OCI-LY3 (cell line): ENCODE measurements at regions not wholly inside any gene's neighbourhood (a gene's known extent, or its start where the extent isn't known, plus 50 kb on each side); places are given as distances from the start of the nearest gene placed in this dataset.

Experiments used
- H2AFZ ChIP-seq: fragments of 200-600, 300-600 bp; shearing (Covaris generic); 2 replicates; pipeline ENCODE4 v1.6.0; 2014; ENCODE audit warnings: antibody characterized with exemption, low read depth, low read length
- H3K27ac ChIP-seq: fragments of 200-600, 300-600 bp; sonication (generic); 2 replicates; pipeline ENCODE4 v1.5.1; 2014; ENCODE audit warnings: mild to moderate bottlenecking, low read length, moderate library complexity, mixed read lengths
- H3K27me3 ChIP-seq: fragments of 200-600, 300-600 bp; sonication (generic); 2 replicates; pipeline ENCODE4 v1.6.1; 2014; ENCODE audit warnings: low read depth, low read length, mixed read lengths
- H3K36me3 ChIP-seq: fragments of 200-600, 300-600 bp; sonication (generic); replicated peaks from 2 replicates; pipeline ENCODE3; 2014; ENCODE audit warnings: low read depth, low read length, mixed read lengths
- H3K4me1 ChIP-seq: fragments of 300-600, 200-600 bp; sonication (generic); 2 replicates; pipeline ENCODE4 v1.6.1; 2014; ENCODE audit warnings: low read length, mixed read lengths
- H3K4me2 ChIP-seq: fragments of 200-600, 300-600 bp; sonication (generic); 2 replicates; pipeline ENCODE4 v1.6.1; 2014; ENCODE audit warnings: low read length, mixed read lengths
- H3K4me3 ChIP-seq: fragments of 300-600, 200-600 bp; sonication (generic); 2 replicates; pipeline ENCODE4 v1.5.1; 2014; ENCODE audit warnings: antibody characterized with exemption, mild to moderate bottlenecking, low read length, moderate library complexity
- H3K79me2 ChIP-seq: fragments of 300-600, 200-600 bp; shearing (Covaris generic); 2 replicates; pipeline ENCODE4 v1.6.1; 2014; ENCODE audit warnings: mild to moderate bottlenecking, low read length, mixed read lengths
- H3K9ac ChIP-seq: fragments of 300-600, 200-600 bp; shearing (Covaris generic); 2 replicates; pipeline ENCODE4 v1.6.0; 2014; ENCODE audit warnings: mild to moderate bottlenecking, low read length, moderate library complexity
- H3K9me3 ChIP-seq: fragments of 200-600, 300-600 bp; shearing (Covaris generic); 2 replicates; pipeline ENCODE4 v1.6.1; 2014; ENCODE audit warnings: low read length, mixed read lengths; ENCODE audit not compliant: insufficient read depth
- H4K20me1 ChIP-seq: fragments of 200-600, 300-600 bp; sonication (generic); 2 replicates; pipeline ENCODE4 v1.6.1; 2016; ENCODE audit warnings: low read length, mixed read lengths; ENCODE audit not compliant: insufficient read depth
- CTCF ChIP-seq: fragments of 200-600, 300-600 bp; sonication (generic); IDR thresholded peaks from 2 replicates; pipeline ENCODE4 v1.5.1; 2014; ENCODE audit warnings: antibody characterized with exemption, low read length, low read depth
- EZH2phosphoT487 ChIP-seq: fragments of 200-600 bp; shearing (Covaris generic); IDR thresholded peaks from 2 replicates; pipeline ENCODE4 v1.6.1; 2018; ENCODE audit warnings: antibody characterized with exemption, mixed run types, low read depth

DNA sequence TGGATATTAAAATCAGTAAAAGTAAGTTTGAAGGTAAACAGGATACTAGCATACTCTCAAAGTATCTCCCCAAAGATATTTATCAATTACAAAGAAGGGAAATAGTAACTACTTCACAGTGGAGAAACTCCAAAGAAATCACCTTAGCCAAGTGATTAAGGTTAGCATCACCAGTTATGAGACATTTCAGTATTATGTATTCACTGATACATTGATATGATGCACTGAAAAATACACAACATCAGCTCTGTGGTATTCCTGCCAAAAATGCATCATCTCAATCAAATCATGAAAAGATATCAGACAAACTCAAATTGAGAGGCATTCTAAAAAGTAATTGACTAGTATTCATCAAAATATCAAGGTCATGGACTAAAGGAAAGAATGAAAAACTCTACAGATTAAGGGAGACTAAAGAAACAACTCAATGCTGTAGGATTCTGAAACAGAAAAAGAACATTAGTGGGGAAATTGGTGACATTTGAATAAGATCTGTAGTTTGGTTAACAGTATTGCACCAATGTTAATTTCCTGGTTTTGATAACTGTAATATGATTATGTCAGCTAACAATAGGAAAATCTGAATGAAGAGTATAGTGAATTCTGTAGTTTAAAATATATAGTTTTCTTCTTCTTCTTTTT, 215.4 kb downstream of the UACA start:
- H4K20me1 ChIP-seq, result no peaks in the 10 kb centered on the region
- no peak overlapping the region for H3K4me3 ChIP-seq
- H3K4me1 ChIP-seq, result no peaks in the 10 kb centered on the region
- no peaks in the 10 kb centered on the region for H3K9me3 ChIP-seq
- H3K9ac ChIP-seq, result no peak overlapping the region
- no peak for TF ChIP-seq EZH2phosphoT487
- TF ChIP-seq CTCF, result no peak
- no peaks in the 10 kb centered on the region for H3K79me2 ChIP-seq
- H3K4me2 ChIP-seq, result no peak overlapping the region
- peaks cover 22% of the 10 kb centered on the region for H3K27me3 ChIP-seq
- H3K36me3 ChIP-seq, result no peaks in the 10 kb centered on the region
- no peak overlapping the region for H3K27ac ChIP-seq
- H2AFZ ChIP-seq, result no peak overlapping the region

DNA sequence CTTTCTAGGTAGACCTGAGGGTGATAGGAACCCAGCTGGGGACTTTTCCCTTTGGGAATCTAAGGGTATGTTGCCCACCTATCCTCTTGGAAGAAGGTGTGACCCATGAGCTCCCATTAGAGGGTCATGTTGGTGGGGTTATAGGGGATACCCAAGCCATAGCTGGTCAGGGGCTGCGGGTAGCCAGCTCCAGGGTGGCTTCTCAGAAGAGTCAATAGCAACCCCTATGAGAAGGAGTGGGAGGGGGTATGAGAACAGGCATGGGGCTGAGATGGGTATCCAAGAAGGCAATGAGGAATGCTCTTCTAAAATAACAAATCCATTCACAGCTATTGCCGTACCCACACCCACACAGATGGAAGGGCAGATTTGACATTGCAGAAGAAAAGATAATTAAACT, 217.8 kb downstream of the UACA start:
- Histone ChIP-seq H2AFZ (no peak overlapping the region), H4K20me1 (no peaks in the 10 kb centered on the region), H3K79me2 (no peaks in the 10 kb centered on the region), H3K4me3 (no peak overlapping the region), H3K4me2 (no peak overlapping the region), H3K27me3 (peaks cover 34% of the 10 kb centered on the region), H3K27ac (no peak overlapping the region), H3K4me1 (no peaks in the 10 kb centered on the region), H3K9ac (no peak overlapping the region), H3K36me3 (no peaks in the 10 kb centered on the region), H3K9me3 (no peaks in the 10 kb centered on the region)
- TF ChIP-seq CTCF (no peak), EZH2phosphoT487 (no peak)

DNA sequence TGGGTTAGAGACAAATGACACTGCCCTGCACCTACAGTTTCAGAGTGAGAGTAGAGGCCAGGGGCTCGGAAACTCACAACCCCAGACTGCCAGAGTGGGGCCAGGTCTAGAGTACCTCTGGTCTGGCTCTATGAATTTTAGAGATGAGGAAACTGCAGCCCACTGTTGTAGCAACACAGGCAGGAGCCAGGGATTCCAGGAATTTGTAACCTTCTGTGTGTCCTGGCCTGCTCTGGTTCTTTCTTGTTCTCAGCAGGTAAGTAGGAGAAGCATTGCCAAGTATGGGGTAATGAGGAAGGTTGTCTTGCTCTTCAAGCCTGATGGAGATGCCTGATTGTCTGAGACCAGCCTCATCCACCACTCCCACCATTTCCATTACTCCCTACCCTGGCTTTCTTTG, 221.8 kb downstream of the UACA start:
- H3K27ac ChIP-seq, result no peak overlapping the region
- no peaks in the 10 kb centered on the region for H3K4me1 ChIP-seq
- H2AFZ ChIP-seq, result no peak overlapping the region
- no peaks in the 10 kb centered on the region for H4K20me1 ChIP-seq
- no peak overlapping the region for H3K4me3 ChIP-seq
- no peaks in the 10 kb centered on the region for H3K79me2 ChIP-seq
- TF ChIP-seq CTCF, result no peak
- no peak for TF ChIP-seq EZH2phosphoT487
- no peaks in the 10 kb centered on the region for H3K9me3 ChIP-seq
- peaks cover 61% of the 10 kb centered on the region for H3K27me3 ChIP-seq
- no peak overlapping the region for H3K4me2 ChIP-seq
- no peak overlapping the region for H3K9ac ChIP-seq
- H3K36me3 ChIP-seq, result no peaks in the 10 kb centered on the region

- TF ChIP-seq CTCF (no peak), EZH2phosphoT487 (no peak)
- Histone ChIP-seq H3K4me3 (no peak overlapping the region), H3K4me2 (no peak overlapping the region), H3K27me3 (peaks cover 73% of the 10 kb centered on the region), H3K9me3 (no peaks in the 10 kb centered on the region), H2AFZ (no peak overlapping the region), H3K27ac (no peak overlapping the region), H3K4me1 (no peaks in the 10 kb centered on the region), H3K36me3 (no peaks in the 10 kb centered on the region), H3K79me2 (no peaks in the 10 kb centered on the region), H3K9ac (no peak overlapping the region), H4K20me1 (no peaks in the 10 kb centered on the region)
Observed at GRCh38 chr15:70539912-70540530, 223.3 kb downstream of the UACA start.
